ENCODE measurements at regions not wholly inside any gene's neighbourhood (a gene's known extent, or its start where the extent isn't known, plus 50 kb on each side); places are given as distances from the start of the nearest gene placed in this dataset.

DNA sequence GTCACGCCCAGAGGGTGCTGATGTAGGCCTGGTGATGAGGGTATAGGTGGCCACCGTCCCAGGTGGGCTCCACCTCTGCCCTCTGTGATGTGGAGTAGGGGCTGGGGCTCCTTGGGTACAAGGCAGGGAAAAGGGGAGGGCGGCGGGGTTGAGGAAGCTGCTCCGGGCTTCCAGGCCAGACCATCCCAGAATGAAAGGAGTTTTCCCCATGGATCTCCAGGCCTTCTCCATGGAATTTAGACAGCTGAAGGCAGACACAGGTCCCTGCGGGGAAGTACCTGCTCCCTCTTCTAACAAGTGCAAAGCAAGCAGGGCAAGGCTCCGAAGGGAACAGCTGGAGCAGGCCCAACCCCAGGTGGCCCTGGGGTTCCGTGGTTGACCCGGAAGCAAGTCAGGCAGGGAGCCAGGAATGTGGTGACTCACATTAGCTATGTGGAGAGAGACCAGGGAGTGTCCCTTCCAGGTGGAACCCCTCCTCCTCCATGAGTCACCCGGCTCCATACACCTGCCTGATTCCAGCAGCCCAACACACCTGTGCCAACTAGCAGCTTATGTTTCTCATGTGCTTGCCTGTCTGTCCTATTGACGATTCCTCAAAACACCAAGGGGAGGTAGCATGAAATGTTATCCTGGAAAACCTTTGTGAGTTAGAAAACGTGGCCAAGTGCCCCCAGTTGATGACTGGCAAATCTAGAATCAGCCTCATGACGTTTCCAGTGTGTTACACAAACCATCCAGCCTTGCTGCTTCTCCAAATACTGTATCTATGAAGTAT, 59.7 kb upstream of the SNX9 start:
- no peaks in the 10 kb centered on the region for H3K36me3 ChIP-seq (ENCODE audit: control insufficient read depth in 2 of 2, insufficient read depth in 2 of 2, low read length in 2 of 2)
- H3K9ac ChIP-seq (ENCODE audit: low read length in 2 of 2), result peak overlapping the region in 1 of 2 donors; percentile 21
- H3K27ac ChIP-seq (ENCODE audit: low read length), result peak overlapping the region; percentile 72
- H3K9me3 ChIP-seq (ENCODE audit: control insufficient read depth in 2 of 2, low read length in 2 of 2), result no peaks in the 10 kb centered on the region
- no peaks in the 10 kb centered on the region for H3K27me3 ChIP-seq (ENCODE audit: control insufficient read depth in 1 of 2, insufficient read depth in 2 of 2, low read length in 2 of 2)
- H3K4me1 ChIP-seq (ENCODE audit: control insufficient read depth, insufficient read depth, low read length), result peaks cover 23% of the 10 kb centered on the region
- peak overlapping the region in 1 of 2 donors; percentile 13 for H3K4me3 ChIP-seq (ENCODE audit: low read length in 2 of 2)

DNA sequence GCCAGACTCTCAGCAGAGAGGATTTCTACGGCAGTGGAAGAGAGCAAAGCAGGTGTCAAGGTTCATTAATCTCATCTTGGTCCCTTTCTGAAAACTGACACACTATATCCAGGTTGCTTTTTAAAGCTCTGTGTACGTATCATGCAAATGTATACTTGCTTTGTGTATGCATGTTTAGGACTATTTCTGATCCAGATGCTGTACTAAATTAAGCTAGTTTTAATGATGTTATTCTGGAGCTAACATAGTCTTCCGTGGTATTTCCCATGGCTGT, 59.2 kb upstream of the SNX9 start:
- Histone ChIP-seq H3K9me3 (ENCODE audit: control insufficient read depth in 2 of 2, low read length in 2 of 2) (no peaks in the 10 kb centered on the region), H3K9ac (ENCODE audit: low read length in 2 of 2) (peak overlapping the region; percentile 21 to 39), H3K36me3 (ENCODE audit: control insufficient read depth in 2 of 2, insufficient read depth in 2 of 2, low read length in 2 of 2) (no peaks in the 10 kb centered on the region), H3K27ac (ENCODE audit: low read length) (peak overlapping the region; percentile 72), H3K27me3 (ENCODE audit: control insufficient read depth in 1 of 2, insufficient read depth in 2 of 2, low read length in 2 of 2) (no peaks in the 10 kb centered on the region), H3K4me1 (ENCODE audit: control insufficient read depth, insufficient read depth, low read length) (peaks cover 23% of the 10 kb centered on the region), H3K4me3 (ENCODE audit: low read length in 2 of 2) (peak overlapping the region; percentile 10 to 13)

DNA sequence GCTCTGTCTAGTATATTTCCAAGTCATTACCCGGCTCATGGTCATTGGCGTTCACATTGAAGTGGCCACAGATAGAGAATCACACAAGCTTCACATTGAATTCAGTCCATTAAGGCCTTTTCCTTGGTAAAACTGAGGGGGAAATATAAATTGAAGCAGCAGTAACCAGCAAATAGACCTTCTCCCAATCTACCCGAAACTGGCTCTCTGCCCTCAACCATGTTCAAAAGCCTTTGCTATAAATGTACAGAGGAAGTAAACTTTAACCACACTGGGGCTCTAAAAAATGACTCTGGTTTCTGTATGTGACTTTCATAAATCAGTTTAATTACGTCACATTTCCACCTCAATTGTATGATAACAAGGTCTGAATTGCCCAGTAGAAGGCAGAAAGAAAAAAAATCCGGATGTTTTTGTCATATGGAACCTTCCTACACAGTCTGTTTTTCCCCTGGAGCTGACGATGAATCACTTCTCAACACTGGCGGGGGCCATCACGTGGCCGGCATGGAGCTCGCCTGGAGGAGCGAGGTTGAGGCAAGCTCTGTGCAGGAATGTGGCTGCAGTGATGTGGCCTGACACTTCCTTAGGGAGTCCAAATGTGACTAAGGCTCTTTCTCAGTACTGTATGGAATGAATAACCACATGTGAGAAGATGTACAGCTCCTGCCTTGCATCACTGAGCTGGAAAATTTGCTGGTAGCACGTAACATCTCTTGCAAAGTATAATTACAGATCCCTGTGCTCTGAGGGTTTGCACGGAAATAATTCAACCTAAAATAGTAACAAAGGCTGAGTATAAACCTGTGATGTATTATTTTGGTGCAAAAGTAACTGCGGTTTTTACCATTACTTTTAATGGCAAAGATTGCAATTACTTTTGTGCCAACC, 58.6 kb upstream of the SNX9 start:
- Histone ChIP-seq H3K4me3 (ENCODE audit: low read length in 2 of 2) (peak overlapping the region; percentile 10 to 47), H3K4me1 (ENCODE audit: control insufficient read depth, insufficient read depth, low read length) (peaks cover 24% of the 10 kb centered on the region), H3K27me3 (ENCODE audit: control insufficient read depth in 1 of 2, insufficient read depth in 2 of 2, low read length in 2 of 2) (no peaks in the 10 kb centered on the region), H3K9me3 (ENCODE audit: control insufficient read depth in 2 of 2, low read length in 2 of 2) (no peaks in the 10 kb centered on the region), H3K9ac (ENCODE audit: low read length in 2 of 2) (peak overlapping the region; percentile 30 to 39), H3K36me3 (ENCODE audit: control insufficient read depth in 2 of 2, insufficient read depth in 2 of 2, low read length in 2 of 2) (no peaks in the 10 kb centered on the region), H3K27ac (ENCODE audit: low read length) (peak overlapping the region; percentile 72)

DNA sequence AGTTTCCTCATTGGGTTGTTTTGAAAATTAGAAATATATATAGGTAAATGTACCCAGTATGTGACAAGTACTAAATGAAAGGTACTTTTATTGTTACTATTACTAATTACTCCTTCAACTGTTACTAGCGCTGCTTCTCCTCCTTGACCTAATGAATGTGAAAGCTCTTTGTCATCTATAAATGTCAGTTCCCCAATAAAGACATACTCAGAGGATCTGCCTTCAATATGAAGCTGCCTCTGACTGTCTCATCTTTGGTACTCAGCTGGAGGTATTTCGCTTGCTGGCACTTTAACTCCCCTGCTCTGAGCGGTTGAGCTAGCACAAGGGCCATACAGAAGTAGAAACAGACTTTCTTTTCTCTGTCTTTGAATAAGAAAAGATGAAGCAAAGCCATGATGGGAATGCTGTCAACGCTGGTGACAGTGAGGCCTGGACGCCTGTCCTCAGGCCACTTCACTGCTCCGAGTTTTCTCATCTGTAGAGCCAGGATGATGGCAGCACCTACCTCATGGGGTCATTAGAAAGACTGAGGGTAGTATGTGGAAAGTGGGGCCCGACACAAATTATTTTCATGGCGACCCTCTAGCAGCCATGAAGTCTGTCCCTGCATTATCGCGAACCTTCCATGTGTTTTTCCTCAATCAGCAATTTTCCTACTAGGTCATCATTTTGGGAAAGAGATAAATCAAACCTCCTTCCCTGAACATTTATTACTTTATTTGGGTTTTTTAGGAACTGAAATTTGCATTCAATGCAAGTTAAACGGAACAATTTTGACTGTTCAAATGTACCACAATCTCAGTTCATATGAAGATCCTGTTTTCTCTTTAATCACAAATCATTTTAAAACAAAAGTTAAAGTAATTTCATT, 55.9 kb upstream of the SNX9 start:
- H3K27ac ChIP-seq (ENCODE audit: low read length), result no peak overlapping the region

DNA sequence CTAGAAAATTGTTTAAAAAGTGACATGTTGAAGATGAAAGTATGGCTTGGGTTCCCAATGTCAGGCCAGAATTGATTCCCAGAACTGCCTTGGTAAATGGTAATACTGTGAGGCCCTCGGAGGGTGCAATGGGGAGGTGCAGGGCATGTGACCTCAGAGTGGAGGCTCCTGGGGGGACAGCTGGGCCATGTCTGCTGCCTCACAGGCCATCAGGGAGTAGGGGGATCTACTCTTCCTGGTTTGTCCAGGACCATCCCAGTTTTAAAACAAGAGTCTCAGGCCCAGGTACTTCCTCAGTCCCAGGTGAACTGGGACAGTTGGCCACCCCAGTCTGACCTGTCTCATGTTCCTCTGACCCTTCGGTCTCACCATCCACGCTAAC, 55.3 kb upstream of the SNX9 start:
- Histone ChIP-seq H3K27ac (ENCODE audit: low read length) (no peak overlapping the region), H3K9me3 (ENCODE audit: control insufficient read depth in 2 of 2, low read length in 2 of 2) (no peaks in the 10 kb centered on the region), H3K9ac (ENCODE audit: low read length in 2 of 2) (no peak overlapping the region), H3K27me3 (ENCODE audit: control insufficient read depth in 1 of 2, insufficient read depth in 2 of 2, low read length in 2 of 2) (no peaks in the 10 kb centered on the region), H3K4me3 (ENCODE audit: low read length in 2 of 2) (no peak overlapping the region), H3K4me1 (ENCODE audit: control insufficient read depth, insufficient read depth, low read length) (peaks cover 23% of the 10 kb centered on the region), H3K36me3 (ENCODE audit: control insufficient read depth in 2 of 2, insufficient read depth in 2 of 2, low read length in 2 of 2) (no peaks in the 10 kb centered on the region)

More for the DNA sequence above, 55.9 kb upstream of the SNX9 start:
- no peaks in the 10 kb centered on the region for H3K36me3 ChIP-seq (ENCODE audit: control insufficient read depth in 2 of 2, insufficient read depth in 2 of 2, low read length in 2 of 2)
- H3K4me3 ChIP-seq (ENCODE audit: low read length in 2 of 2), result no peak overlapping the region
- no peaks in the 10 kb centered on the region for H3K9me3 ChIP-seq (ENCODE audit: control insufficient read depth in 2 of 2, low read length in 2 of 2)
- H3K4me1 ChIP-seq (ENCODE audit: control insufficient read depth, insufficient read depth, low read length), result peaks cover 23% of the 10 kb centered on the region
- H3K9ac ChIP-seq (ENCODE audit: low read length in 2 of 2), result no peak overlapping the region
- H3K27me3 ChIP-seq (ENCODE audit: control insufficient read depth in 1 of 2, insufficient read depth in 2 of 2, low read length in 2 of 2), result no peaks in the 10 kb centered on the region

DNA sequence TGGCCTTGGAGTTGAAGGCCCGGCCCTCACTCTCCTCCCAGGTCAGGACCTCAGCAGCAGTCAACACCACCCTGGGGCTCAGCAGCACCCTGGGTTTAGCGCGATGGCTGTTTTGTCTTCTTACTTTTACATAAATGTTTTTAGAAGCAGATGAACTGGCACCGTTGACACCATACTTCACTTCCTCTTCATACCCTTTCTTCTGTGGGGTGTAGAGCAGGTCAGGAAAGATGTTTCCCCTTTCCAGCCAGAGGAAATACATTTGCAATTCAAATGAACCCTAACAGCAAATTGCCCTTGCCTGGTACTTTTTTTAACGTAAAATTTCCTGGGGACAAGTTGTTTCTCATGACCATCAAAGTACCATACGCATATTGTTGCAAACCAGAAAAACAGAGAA, 54.7 kb upstream of the SNX9 start:
- Histone ChIP-seq H3K4me3 (ENCODE audit: low read length in 2 of 2) (no peak overlapping the region), H3K9ac (ENCODE audit: low read length in 2 of 2) (no peak overlapping the region), H3K4me1 (ENCODE audit: control insufficient read depth, insufficient read depth, low read length) (peaks cover 20% of the 10 kb centered on the region), H3K36me3 (ENCODE audit: control insufficient read depth in 2 of 2, insufficient read depth in 2 of 2, low read length in 2 of 2) (no peaks in the 10 kb centered on the region), H3K27ac (ENCODE audit: low read length) (no peak overlapping the region), H3K27me3 (ENCODE audit: control insufficient read depth in 1 of 2, insufficient read depth in 2 of 2, low read length in 2 of 2) (no peaks in the 10 kb centered on the region), H3K9me3 (ENCODE audit: control insufficient read depth in 2 of 2, low read length in 2 of 2) (no peaks in the 10 kb centered on the region)

DNA sequence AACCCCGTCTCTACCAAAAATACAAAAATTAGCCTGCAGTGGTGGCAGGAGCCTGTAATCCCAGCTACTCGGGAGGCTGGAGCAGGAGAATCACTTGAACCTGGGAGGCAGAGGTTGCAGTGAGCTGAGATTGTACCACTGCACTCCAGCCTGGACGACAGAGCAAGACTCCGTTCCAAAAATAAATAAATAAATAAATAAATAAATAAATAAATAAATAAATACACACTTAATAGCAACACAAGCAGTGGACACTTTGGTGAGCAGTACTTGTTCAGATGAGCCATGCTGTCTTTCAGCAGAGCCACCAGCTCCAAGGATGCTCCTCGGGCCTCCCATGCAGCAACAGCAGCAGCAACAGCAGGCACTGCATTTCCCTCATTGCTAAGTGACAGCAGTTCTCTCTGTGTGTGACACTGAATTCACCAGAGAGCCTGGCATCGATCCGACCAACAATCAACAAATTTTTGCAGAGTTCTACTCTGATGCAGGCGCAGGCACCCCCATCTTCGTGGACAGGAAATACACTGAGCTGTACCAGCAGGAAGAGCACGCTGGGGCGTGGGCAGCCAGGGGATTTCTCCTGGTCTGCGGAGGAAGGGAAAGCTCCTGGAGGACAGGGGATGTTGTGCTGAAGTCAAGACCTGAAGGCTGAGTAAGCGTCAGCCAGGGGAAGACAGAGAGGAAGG, 54.0 kb upstream of the SNX9 start:
- peaks cover 0 to 2% of the 10 kb centered on the region in 2 donors for H3K27me3 ChIP-seq (ENCODE audit: control insufficient read depth in 1 of 2, insufficient read depth in 2 of 2, low read length in 2 of 2)
- peaks cover 14% of the 10 kb centered on the region for H3K4me1 ChIP-seq (ENCODE audit: control insufficient read depth, insufficient read depth, low read length)
- no peaks in the 10 kb centered on the region for H3K9me3 ChIP-seq (ENCODE audit: control insufficient read depth in 2 of 2, low read length in 2 of 2)
- no peak overlapping the region for H3K9ac ChIP-seq (ENCODE audit: low read length in 2 of 2)
- no peaks in the 10 kb centered on the region for H3K36me3 ChIP-seq (ENCODE audit: control insufficient read depth in 2 of 2, insufficient read depth in 2 of 2, low read length in 2 of 2)
- H3K4me3 ChIP-seq (ENCODE audit: low read length in 2 of 2), result no peak overlapping the region
- no peak overlapping the region for H3K27ac ChIP-seq (ENCODE audit: low read length)

DNA sequence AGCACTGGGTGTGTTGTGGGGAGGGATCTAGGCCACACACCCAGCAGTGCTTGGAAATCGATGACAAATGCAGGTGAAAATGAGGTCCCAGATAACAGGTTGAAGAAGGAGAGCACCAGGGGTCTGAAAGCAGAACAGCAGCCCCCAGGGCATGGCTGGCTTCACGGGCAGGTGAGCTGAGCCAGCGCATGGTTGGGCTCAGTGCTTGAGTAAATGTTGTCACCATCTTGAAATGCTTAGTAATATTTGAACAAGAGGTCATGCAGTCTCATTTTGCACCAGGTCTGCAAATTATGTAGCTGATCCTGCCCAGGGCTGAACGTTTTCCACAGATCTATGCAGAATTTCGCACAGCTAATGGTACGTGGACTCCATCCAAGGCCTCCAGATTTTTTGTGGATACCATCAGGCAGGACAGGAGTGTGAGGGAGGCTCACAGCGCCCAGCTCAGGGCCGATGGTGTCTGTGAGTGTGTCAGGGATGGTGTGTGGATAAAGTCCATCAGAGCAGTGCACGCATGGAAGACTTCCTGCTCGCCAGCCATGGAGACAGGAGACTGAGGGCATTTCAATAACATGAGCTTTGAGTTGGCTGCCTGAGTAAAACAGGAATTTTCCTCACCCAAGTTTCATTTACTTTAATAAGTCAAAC, 53.1 kb upstream of the SNX9 start:
- H3K4me3 ChIP-seq (ENCODE audit: low read length in 2 of 2), result no peak overlapping the region
- H3K9ac ChIP-seq (ENCODE audit: low read length in 2 of 2), result no peak overlapping the region
- H3K4me1 ChIP-seq (ENCODE audit: control insufficient read depth, insufficient read depth, low read length), result peaks cover 7% of the 10 kb centered on the region
- peaks cover 0 to 2% of the 10 kb centered on the region in 2 donors for H3K27me3 ChIP-seq (ENCODE audit: control insufficient read depth in 1 of 2, insufficient read depth in 2 of 2, low read length in 2 of 2)
- H3K27ac ChIP-seq (ENCODE audit: low read length), result no peak overlapping the region
- H3K36me3 ChIP-seq (ENCODE audit: control insufficient read depth in 2 of 2, insufficient read depth in 2 of 2, low read length in 2 of 2), result no peaks in the 10 kb centered on the region
- no peaks in the 10 kb centered on the region for H3K9me3 ChIP-seq (ENCODE audit: control insufficient read depth in 2 of 2, low read length in 2 of 2)

DNA sequence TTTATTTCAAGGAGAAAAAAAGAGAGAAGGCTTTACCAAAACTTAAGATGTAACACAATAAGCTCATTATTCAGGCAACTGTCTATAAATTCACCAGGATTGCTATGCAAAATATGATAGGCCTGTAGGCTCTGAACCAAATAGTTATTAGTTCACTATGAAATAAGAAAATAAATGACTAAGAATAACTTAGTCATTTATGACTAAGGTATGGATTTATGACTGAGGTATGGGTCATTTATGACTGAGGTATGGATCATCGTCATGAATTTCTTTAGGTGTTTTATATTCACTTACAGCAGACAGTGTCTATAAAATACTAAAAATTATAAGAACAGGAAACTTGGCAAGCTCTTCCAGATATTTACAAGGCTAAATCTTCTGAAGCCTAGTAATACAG, 52.1 kb upstream of the SNX9 start:
- Histone ChIP-seq H3K9ac (ENCODE audit: low read length in 2 of 2) (no peak overlapping the region), H3K27ac (ENCODE audit: low read length) (no peak overlapping the region), H3K4me1 (ENCODE audit: control insufficient read depth, insufficient read depth, low read length) (peaks cover 4% of the 10 kb centered on the region), H3K27me3 (ENCODE audit: control insufficient read depth in 1 of 2, insufficient read depth in 2 of 2, low read length in 2 of 2) (peaks cover 0 to 2% of the 10 kb centered on the region in 2 donors), H3K36me3 (ENCODE audit: control insufficient read depth in 2 of 2, insufficient read depth in 2 of 2, low read length in 2 of 2) (no peaks in the 10 kb centered on the region), H3K9me3 (ENCODE audit: control insufficient read depth in 2 of 2, low read length in 2 of 2) (no peaks in the 10 kb centered on the region), H3K4me3 (ENCODE audit: low read length in 2 of 2) (no peak overlapping the region)

DNA sequence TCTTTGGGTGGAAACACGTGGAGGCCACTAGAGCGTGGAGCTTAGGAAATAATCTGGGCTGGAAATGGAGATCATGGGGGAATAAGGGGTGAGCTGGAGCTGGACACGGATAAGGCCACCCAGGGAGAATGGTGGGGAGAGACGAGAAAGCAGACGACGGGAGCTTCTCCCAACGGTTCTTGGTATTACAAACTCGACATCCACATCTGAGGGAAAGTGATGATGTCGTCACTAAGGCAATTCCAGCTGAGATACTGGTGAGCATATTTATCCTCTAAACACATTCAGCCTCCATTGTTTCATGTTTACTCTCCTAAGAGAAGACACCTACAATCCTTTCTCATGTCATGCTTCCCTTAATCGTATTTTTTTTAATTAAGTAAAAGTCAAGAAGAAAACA, 50.2 kb upstream of the SNX9 start:
- Histone ChIP-seq H3K4me3 (ENCODE audit: low read length in 2 of 2) (no peak overlapping the region), H3K9ac (ENCODE audit: low read length in 2 of 2) (no peak overlapping the region), H3K9me3 (ENCODE audit: control insufficient read depth in 2 of 2, low read length in 2 of 2) (peaks cover 0 to 5% of the 10 kb centered on the region in 2 donors), H3K27ac (ENCODE audit: low read length) (no peak overlapping the region), H3K36me3 (ENCODE audit: control insufficient read depth in 2 of 2, insufficient read depth in 2 of 2, low read length in 2 of 2) (no peaks in the 10 kb centered on the region), H3K4me1 (ENCODE audit: control insufficient read depth, insufficient read depth, low read length) (peaks cover 4% of the 10 kb centered on the region), H3K27me3 (ENCODE audit: control insufficient read depth in 1 of 2, insufficient read depth in 2 of 2, low read length in 2 of 2) (peaks cover 0 to 2% of the 10 kb centered on the region in 2 donors)

Data from stomach smooth muscle (tissue), 2 donors.